RWPE1 (cell line): ENCODE measurements at regions not wholly inside any gene's neighbourhood (a gene's known extent, or its start where the extent isn't known, plus 50 kb on each side); places are given as distances from the start of the nearest gene placed in this dataset.
A peak's percentile ranks its signal among the peaks of the same experiment; 100 is the strongest.

Experiments
- CTCF ChIA-PET: fragments of 350-600 bp; sonication (Branson Sonifier 250); formaldehyde crosslinking; extraction: SDS; loops from one replicate; lab custom pipeline; 2021; lab: Yijun Ruan, JAX
- POLR2A ChIA-PET: fragments of 400-600 bp; formaldehyde crosslinking; extraction: SDS; loops from one replicate; lab custom pipeline; 2020; ENCODE audit warnings: antibody characterized with exemption; ENCODE audit not compliant: low non-redundant PET; lab: Yijun Ruan, JAX
- DNase-seq: peaks from one replicate; pipeline ENCODE4 v3.0.0; 2012; ENCODE audit warnings: low spot score
- H3K27ac ChIP-seq: fragments of 450-650 bp; 2 replicates; pipeline ENCODE4 v1.5.1; 2017
- TF ChIP-seq, protein P1 (sequence below): fragments of 450-650 bp; conservative IDR thresholded peaks from 2 replicates; pipeline ENCODE4 v1.5.1; 2017; ENCODE audit warnings: low read depth, mild to moderate bottlenecking

DNA sequence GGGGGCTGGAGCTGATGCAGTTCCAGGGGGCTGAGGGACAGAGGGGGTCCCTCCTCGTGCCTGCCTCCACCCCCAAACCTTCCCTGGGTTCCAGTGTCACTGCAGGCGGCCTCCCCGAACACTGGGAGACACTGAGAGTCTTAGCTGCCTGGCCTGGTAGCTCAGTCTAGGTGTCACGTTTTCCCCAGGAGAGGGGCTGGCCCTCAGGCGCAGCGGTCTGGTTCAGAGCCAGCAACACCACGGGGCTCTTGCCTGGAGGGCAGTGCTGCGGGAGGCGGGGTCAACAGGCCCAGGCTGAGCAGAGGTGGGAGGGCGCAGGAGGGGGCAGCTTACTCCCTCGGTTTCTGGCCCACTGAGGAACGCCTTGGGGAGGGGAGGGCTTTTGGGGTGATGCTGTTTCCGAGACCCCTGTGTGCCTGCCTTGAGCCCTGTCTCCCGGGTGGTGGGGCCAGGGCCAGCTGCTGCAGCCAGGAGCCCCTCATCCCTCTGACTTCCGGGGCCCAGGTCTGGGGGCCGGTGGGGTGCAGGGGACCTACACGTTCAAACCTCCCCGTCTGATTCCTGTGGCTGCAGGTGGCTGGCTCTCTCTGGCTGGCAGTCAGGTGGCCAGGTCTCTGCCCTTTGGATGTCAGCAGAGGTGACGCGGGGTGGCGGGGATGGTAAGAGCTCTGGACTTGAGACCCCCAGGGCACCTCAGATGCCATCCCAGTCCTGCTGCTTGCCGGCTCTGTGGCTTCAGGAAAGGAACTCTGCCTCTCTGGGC is 89.3 kb upstream of the GSE1 start:
- TF ChIP-seq, protein P1, sequence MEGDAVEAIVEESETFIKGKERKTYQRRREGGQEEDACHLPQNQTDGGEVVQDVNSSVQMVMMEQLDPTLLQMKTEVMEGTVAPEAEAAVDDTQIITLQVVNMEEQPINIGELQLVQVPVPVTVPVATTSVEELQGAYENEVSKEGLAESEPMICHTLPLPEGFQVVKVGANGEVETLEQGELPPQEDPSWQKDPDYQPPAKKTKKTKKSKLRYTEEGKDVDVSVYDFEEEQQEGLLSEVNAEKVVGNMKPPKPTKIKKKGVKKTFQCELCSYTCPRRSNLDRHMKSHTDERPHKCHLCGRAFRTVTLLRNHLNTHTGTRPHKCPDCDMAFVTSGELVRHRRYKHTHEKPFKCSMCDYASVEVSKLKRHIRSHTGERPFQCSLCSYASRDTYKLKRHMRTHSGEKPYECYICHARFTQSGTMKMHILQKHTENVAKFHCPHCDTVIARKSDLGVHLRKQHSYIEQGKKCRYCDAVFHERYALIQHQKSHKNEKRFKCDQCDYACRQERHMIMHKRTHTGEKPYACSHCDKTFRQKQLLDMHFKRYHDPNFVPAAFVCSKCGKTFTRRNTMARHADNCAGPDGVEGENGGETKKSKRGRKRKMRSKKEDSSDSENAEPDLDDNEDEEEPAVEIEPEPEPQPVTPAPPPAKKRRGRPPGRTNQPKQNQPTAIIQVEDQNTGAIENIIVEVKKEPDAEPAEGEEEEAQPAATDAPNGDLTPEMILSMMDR: no peak
- peak overlapping the region; percentile 96 for H3K27ac ChIP-seq
- POLR2A ChIA-PET: interaction anchor here (0.7 kb wide), 1 partner anchor 33 kb away, joined by 3 read pairs; no protein-coding TSS in a partner anchor
- CTCF ChIA-PET: interaction anchor here (0.6 to 2.8 kb wide), 2 partner anchors 29 to 1486 kb away, joined by 4 to 9 read pairs; no protein-coding TSS in a partner anchor
- no peak for DNase-seq

DNA sequence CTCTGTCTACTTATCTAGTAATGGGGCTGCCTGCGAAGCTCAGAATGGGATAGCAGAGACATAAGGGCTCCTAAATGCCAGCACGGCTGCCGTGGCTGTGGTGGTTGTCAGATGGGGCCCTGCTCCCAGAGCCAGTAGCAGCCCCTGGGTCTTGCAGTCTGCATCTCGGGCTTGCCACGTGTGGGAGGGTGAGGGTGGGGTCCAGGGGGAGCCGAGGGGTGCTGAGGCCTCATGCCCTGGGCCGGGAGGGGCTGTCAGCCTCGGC is 88.8 kb upstream of the GSE1 start:
- TF ChIP-seq, protein P1: no peak
- POLR2A ChIA-PET: interaction anchor here (0.7 kb wide), 1 partner anchor 33 kb away, joined by 3 read pairs; no protein-coding TSS in a partner anchor
- CTCF ChIA-PET: interaction anchor here (2.8 kb wide), 1 partner anchor 29 kb away, joined by 9 read pairs; no protein-coding TSS in a partner anchor
- H3K27ac ChIP-seq: peak overlapping the region; percentile 96
- DNase-seq: no peak

DNA sequence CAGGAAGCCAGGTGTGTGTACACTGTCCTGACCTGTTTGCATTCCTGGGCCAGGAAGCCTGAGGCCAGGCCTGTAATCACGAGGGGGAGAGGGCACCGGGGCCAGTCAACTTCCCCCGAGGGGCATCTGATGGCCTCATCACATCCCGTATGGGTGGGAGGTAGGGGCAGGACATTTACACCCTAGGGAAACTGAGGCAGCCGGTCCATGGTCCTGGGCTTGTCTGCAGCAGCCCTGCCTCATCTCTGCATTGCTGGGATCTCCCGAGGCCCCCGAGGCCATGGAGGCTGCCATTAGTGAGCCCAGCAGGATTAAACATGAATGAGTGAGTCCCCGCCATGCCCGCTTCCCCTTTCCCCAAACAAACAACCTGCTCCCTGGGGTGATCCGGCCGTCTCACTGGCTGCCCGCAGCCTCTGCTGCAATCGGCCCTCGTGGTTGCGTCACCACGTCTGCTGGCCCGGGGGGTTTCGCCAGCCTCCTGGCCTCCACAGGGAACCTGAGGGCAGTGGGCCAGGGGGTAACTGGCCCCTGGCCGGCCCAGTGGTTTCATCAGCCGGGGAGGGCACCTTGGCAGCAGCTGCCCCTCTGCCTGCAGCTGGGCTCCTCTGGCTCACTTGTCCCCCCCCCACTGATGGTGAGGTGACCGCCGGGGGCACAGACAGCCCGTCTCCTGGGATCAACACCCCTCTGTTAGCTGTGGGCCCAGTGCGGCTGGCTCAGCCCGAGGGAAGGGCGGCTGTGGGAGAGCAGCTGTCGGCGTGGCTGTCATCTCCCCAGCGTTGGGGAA is 88.3 kb upstream of the GSE1 start:
- ChIA-PET POLR2A (no interaction called here), CTCF (interaction anchor here (2.8 kb wide), 1 partner anchor 28 kb away, joined by 9 read pairs; no protein-coding TSS in a partner anchor)
- DNase-seq: peak; percentile 76
- TF ChIP-seq, protein P1: no peak
- peak overlapping the region; percentile 96 for H3K27ac ChIP-seq

DNA sequence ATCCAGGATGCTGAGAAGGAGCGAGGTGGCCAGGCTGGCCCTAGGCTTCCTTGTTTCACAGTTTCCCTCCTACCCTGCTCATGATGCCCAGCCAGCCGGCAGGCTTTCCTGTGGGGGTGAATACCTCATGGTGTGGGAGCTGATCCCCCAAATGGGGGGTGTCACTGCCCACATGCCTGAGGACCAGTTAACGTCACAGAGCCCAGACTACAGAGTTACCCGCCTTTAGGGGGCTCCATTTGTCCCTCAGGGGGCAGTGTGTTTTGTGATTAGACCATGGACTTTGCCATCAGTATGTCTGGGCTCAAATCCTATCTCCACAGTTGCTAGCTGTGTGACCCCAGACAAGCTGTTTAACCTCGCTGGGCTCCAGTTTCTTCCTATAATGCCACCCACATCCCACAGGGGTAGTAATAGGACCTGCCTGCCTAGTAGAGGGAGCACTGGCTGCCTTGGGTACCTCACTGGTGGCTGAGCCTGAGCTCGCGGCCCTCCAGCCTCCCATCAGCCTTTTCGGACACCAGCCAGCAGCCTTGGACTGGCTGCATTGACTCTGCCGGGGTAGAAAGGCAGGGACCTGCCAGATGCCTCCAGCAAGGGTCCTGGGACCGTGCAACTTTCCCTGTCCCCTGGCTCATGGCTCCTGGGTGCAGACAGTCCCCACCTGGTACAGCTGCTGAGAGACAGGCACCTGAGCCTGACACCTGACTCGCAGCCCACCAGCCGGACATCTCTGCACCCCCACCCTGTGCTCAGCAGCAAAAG is 87.5 kb upstream of the GSE1 start:
- peak overlapping the region; percentile 96 for H3K27ac ChIP-seq
- DNase-seq: no peak
- TF ChIP-seq, protein P1: no peak
- ChIA-PET POLR2A (no interaction called here), CTCF (interaction anchor here (2.8 kb wide), 1 partner anchor 27 kb away, joined by 9 read pairs; no protein-coding TSS in a partner anchor)

DNA sequence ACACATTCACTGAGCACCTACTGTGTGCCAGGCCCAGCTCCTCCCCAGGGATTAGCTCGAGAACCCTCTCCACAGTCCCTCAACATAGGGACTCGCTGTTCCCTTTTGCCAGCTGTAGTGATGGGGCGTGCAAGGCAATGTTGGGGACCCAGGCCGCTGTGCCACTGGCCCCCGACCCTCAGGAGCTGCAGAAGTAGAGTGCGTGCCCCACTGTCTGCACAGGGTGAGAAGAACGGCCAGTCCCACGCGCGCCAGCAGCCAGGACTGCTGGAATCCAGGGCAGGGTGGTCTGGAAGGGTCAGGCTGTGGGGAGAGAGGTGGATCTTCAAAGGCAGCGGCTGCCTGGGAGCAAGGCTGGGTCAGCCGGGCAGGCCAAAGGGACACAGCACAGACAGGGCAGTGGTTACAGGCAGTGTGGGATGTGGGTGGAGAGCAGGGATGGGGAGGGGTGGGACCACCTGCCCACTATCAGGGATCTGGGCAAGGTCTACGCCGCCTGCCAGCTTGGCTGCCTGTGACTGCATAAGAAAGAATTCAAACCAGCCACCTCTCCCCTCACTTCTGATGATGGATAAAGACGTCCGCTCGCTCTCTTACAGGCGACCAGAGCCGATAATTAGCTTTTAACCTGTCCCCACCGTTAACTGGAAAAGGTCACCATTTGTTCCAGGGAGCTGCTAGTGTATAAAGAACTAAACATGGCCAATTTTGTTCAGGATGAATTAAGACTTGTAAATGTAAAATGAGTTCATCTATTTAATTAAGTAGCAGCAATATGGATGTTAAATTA is 86.7 kb upstream of the GSE1 start:
- no peak for DNase-seq
- peak overlapping the region; percentile 96 for H3K27ac ChIP-seq
- ChIA-PET CTCF (interaction anchor here (2.8 kb wide), 1 partner anchor 26 kb away, joined by 9 read pairs; no protein-coding TSS in a partner anchor), POLR2A (no interaction called here)
- TF ChIP-seq, protein P1: no peak
